Kidney glomerular epithelial cell (primary cell): ENCODE measurements at regions not wholly inside any gene's neighbourhood (a gene's known extent, or its start where the extent isn't known, plus 50 kb on each side); places are given as distances from the start of the nearest gene placed in this dataset.

ENCODE experiments used
- DNase-seq: peaks from one replicate; lab custom pipeline; 2025; lab: John Stamatoyannopoulos, UW

GRCh38 chr4:8526363-8526855, 53.8 kb upstream of the GPR78 start:
- DNase-seq = no peak

- DNase-seq = peak; percentile 96
Observed at GRCh38 chr4:8528713-8529112, 51.5 kb upstream of the GPR78 start.
